ENCODE measurements at regions not wholly inside any gene's neighbourhood (a gene's known extent, or its start where the extent isn't known, plus 50 kb on each side); places are given as distances from the start of the nearest gene placed in this dataset.

DNA sequence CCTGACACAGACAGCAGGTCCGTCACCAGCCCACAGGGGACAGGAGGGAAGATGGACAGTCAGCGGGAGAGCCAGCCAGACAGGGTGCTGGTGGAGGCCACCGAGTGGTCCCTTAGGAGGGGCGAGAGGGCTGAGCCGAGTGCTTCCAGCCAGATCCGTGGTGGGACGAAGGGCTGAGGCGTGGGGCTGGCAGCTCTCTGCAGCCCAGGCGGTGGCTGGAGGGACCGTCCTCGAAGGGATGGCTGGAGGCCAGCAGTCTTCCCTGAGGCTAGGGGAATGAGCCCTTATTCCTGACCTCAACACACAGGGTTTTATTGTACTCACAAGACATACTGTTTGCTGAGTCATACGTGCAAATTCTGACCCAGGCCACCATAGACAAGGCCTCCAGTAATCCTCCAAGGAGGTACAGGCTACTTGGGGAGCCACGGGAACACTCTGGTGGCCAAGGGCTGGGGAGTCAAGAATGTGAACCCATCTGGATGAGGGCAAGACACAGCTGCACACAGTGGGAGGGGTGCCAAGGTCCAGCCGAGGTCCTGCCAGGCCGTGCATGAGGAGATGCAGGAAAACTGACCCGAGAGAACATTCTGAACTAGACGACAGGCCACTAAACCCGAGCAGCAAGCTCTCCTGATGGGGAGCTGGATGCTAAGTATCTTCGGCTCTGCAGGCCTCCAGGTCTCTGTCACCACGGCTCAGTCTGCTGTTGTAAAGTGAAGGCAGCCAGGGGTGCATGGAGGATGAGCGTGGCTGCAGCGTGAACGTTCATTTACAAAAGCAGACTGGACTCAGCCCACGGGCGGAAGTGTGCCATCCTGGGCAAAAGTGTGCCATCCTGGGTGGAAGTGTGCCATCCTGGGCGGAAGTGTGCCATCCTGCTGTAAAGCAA lies 242.5 kb downstream of the TTLL2 start:
- DNase-seq: no peak

GRCh38 chr6:167568407-167569024 lies 243.6 kb downstream of the TTLL2 start:
- DNase-seq: no peak

DNA sequence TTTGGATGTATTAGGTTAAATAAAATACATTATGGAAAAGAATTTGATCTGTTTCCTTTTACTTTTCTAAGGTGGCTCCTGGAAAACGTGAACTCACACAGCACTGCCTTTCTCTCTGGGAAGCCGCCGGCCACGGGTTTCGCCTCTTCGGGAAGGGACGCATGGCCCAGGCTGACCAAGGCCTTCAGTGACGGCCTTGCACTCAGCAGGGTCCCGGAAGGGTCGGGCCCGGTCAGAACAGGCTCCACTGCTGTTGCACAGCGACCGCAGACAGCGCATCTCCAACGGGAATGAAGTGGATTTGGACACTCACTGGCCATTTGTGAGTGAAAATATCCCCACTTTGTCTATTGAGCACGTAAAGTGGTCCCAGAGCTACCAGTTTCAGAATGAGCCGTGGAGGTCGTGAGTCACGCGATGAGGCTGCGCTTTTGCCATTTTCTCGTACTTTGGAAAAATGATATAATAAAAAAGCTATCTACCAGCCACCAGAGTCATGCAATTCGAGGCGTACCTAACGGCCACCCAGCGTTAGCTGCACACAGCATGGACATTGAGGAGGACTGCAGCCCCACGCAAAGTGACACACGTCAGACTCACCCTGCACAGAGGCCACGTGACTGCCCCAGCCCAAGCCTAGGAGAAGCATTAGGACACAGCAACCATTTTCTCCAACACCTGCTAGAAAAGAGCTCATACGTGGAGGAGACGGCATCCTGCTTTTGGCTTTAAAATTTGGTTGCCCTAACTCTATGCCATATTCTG lies 244.3 kb downstream of the TTLL2 start:
- DNase-seq: no peak

- DNase-seq: no peak
These were observed 245.0 kb downstream of the TTLL2 start for GRCh38 chr6:167569879-167570278.

GRCh38 chr6:167570460-167571400 lies 245.8 kb downstream of the TTLL2 start:
- no peak for DNase-seq

GRCh38 chr6:167571550-167571949 lies 246.7 kb downstream of the TTLL2 start:
- DNase-seq: no peak

DNA sequence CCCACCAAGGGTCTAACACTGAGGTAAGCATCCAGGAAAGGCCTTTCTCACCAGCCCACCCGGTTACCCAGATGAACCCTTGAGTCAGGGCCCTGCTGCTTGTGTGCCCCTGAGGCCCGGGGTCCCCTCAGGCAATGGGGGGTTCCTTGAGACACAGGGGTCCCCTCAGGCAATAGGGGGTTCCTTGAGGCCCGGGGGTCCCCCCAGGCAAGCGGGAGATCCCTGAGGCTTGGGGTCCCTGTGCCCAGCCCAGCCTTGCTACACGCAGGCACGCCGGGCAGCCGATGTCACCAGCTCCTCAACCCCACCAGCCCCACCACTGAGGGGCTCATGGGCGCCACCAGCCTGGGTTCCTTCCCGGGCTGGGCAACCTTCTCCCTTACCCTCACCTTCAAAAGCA lies 247.2 kb downstream of the TTLL2 start:
- no peak for DNase-seq

GRCh38 chr6:167572841-167573271 lies 248.0 kb downstream of the TTLL2 start:
- DNase-seq: no peak

GRCh38 chr6:167573461-167574215 lies 248.8 kb downstream of the TTLL2 start:
- no peak for DNase-seq

- DNase-seq: no peak
These were observed 249.7 kb downstream of the TTLL2 start for GRCh38 chr6:167574431-167575151.

DNA sequence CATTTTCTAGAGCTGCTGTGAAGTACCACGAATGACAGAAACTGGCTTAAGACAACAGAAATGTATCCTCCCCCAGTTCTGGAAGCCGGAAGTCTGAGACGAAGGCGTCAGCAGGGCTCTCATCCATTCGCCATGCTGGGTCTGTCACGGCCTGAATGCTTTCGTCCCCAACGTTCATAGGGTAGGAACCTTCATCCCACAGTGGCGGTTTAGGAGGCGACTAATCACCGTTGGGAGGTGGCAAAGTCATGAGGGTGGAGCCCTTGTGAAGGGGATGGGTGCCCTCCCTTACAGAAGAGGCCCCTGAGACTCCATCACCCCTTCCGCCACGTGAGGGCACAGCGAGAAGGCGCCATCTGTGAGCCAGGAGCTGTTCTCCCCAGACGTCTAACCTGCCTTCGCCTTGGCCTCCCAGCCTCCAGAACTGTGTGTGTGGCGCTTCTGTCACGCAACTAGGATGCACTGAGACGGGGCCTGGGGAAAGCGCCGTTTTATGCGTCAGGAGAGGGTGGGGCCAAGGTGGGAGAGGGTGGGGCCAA lies 250.3 kb downstream of the TTLL2 start:
- DNase-seq: no peak

- DNase-seq: no peak
These were observed 250.5 kb upstream of the AFDN start for GRCh38 chr6:167576050-167576741.

DNA sequence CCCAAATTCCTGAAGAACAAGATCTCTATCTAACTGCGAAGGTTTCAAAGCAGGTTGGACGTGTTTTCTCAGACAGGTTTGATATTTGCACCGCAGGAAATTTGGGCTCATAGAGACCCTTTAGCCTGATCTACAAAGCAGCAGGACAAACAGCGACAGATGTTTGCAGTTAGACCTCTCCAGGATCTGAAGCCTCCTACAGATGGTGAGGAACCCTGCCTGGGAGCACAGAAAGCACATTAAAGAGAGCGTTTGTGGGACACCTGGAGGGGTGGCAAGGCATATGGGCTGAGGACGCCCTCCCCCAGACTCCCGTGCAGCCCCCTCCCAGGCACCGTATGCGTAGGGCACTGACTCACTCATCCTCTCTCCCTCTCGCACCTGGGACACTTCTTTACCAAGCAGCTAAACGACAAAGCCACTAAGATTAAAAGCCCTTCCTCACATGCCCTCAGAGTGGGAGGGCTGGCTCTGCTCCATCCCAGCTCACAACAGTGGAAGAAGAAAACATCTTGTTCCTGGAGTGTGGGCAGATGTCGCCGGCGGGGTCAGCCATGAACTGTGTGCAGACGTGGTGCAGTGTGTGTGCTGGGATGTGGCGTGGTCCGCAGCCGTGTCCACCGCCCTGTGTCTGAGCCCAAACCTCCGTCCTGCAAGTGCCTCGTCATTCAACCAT lies 249.7 kb upstream of the AFDN start:
- DNase-seq: no peak

GRCh38 chr6:167577891-167578361 lies 248.8 kb upstream of the AFDN start:
- DNase-seq: no peak

- no peak for DNase-seq
These were observed 248.3 kb upstream of the AFDN start for GRCh38 chr6:167578371-167578901.

- DNase-seq: no peak
These were observed 246.7 kb upstream of the AFDN start for GRCh38 chr6:167579806-167580618.

- DNase-seq: no peak
These were observed 246.1 kb upstream of the AFDN start for GRCh38 chr6:167580619-167580911.

- no peak for DNase-seq
These were observed 245.1 kb upstream of the AFDN start for GRCh38 chr6:167581637-167582036.
